ENCODE measurements at regions not wholly inside any gene's neighbourhood (a gene's known extent, or its start where the extent isn't known, plus 50 kb on each side); places are given as distances from the start of the nearest gene placed in this dataset.

DNA sequence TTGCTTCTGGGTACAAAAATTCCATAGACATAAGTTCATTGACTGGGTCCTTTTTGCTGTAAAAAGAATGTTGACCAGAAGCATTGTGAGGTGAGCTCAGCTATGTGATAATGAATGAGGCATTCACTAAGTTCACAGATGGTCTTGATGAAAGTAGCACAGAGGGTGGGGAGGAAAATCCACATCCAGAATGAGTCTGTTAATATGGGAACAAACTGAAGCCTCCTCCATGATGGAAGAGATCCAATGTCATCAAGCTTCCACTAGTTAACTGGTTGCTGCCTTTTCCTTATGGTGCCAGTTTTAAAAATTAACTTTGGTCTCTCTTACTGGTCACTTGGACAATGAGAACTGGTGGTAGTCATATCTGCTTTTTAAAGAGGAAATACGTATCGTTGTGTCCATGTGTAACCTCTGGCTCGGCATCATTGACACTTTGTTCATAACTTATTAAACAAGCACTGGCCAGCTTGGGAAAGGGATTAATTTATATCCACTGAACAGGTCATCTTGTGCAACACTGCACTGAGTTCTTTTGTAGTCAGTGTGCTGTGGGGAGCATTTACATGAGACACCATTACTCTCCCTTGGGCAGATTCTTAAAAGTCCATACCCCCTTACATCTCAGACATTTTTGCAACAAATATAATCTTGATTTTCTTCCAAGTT lies 88.6 kb downstream of the ADAMTS1 start:
- TF ChIP-seq, protein P1, sequence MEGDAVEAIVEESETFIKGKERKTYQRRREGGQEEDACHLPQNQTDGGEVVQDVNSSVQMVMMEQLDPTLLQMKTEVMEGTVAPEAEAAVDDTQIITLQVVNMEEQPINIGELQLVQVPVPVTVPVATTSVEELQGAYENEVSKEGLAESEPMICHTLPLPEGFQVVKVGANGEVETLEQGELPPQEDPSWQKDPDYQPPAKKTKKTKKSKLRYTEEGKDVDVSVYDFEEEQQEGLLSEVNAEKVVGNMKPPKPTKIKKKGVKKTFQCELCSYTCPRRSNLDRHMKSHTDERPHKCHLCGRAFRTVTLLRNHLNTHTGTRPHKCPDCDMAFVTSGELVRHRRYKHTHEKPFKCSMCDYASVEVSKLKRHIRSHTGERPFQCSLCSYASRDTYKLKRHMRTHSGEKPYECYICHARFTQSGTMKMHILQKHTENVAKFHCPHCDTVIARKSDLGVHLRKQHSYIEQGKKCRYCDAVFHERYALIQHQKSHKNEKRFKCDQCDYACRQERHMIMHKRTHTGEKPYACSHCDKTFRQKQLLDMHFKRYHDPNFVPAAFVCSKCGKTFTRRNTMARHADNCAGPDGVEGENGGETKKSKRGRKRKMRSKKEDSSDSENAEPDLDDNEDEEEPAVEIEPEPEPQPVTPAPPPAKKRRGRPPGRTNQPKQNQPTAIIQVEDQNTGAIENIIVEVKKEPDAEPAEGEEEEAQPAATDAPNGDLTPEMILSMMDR (optimal IDR thresholded peaks at IDR 0.05 in 1 of 3, IDR thresholded peaks at IDR 0.05 in 1 of 3, conservative IDR thresholded peaks at IDR 0.05 in 1 of 3; ENCODE audit: extremely low read depth in 1 of 3, insufficient read depth in 2 of 3, low read length in 3 of 3), result no peak
- TF ChIP-seq EZH2 (IDR thresholded peaks at IDR 0.05; ENCODE audit: low read length), result no peak
